Ovary (tissue), 7 donors: ENCODE measurements at regions not wholly inside any gene's neighbourhood (a gene's known extent, or its start where the extent isn't known, plus 50 kb on each side); places are given as distances from the start of the nearest gene placed in this dataset.
A peak's percentile ranks its signal among the peaks of the same experiment; 100 is the strongest.

Experiments used
- DNase-seq, 5 donors: peaks; one replicate each; pipeline ENCODE4 v3.0.0-alpha.2; 2019 to 2020
- H3K27ac ChIP-seq, 2 donors: fragments of 200-600 bp; one replicate each; pipeline versions ENCODE4 v1.5.1 to v1.8.0; 2019 to 2022
- H3K27me3 ChIP-seq: fragments of 200-600 bp; one replicate; pipeline ENCODE4 v1.8.0; 2022
- H3K36me3 ChIP-seq: fragments of 200-600 bp; sonication (generic); one replicate; pipeline ENCODE4 v1.5.1; 2019
- H3K4me1 ChIP-seq: one replicate; pipeline ENCODE4 v1.8.1; 2013; ENCODE audit warnings: mild to moderate bottlenecking, moderate library complexity; ENCODE audit not compliant: insufficient read depth
- H3K4me3 ChIP-seq: fragments of 200-600 bp; sonication (generic); one replicate; pipeline ENCODE4 v1.5.1; 2017
- H3K9me3 ChIP-seq, 2 donors: fragments of 200-600 bp in 1 of 2; sonication (generic) in 1 of 2; one replicate each; pipeline versions ENCODE4 v1.5.1 to v1.8.1; 2013 to 2019; ENCODE audit warnings: mild to moderate bottlenecking in 1 of 2, moderate library complexity in 1 of 2
- EP300 ChIP-seq: sonication (generic); formaldehyde crosslinking; IDR thresholded peaks from one replicate; pipeline ENCODE4 v1.6.1; 2017; ENCODE audit warnings: antibody characterized with exemption
- POLR2A ChIP-seq: fragments of 450-650 bp; IDR thresholded peaks from one replicate; pipeline ENCODE4 v1.6.1; 2017; ENCODE audit warnings: antibody characterized with exemption, mild to moderate bottlenecking, moderate library complexity
- WGBS, 3 donors: extraction: QIAGEN DNeasy Blood & Tissue Kit in 1 of 3; methylation state at CpG; one replicate each; pipeline versions ENCODE4 v1.1.5 to v1.1.7; 2013 to 2017; 5-methylcytosine and 5-hydroxymethylcytosine counted together
- intact Hi-C, 4 donors: fragments of 100-400 bp; cut with DNase I; formaldehyde crosslinking; loops; one replicate each; pipeline versions ENCODE4 v1.11.0 to v1.15.1; 2022 to 2023
- TF ChIP-seq, protein P1 (sequence below), 3 donors: fragments of 450-650 bp in 2 of 3; fragments of 200-600 bp in 1 of 3; IDR thresholded peaks; one replicate each; pipeline versions ENCODE4 v1.5.1 to v1.8.0; 2016 to 2022; ENCODE audit warnings: antibody characterized with exemption in 3 of 3, mild to moderate bottlenecking in 1 of 3
- donor health status: DM: no; HTN: no; CAD: no; lungs with moderate emphysema.
- donor health status: DM: no; HTN: no; CAD: no.
- donor health status: Bipolar disorder and iron deficiency.
- donor health status: DM: no; HTN: no; CAD: no.
- donor health status: DM: yes; HTN: yes; CAD: no.

DNA sequence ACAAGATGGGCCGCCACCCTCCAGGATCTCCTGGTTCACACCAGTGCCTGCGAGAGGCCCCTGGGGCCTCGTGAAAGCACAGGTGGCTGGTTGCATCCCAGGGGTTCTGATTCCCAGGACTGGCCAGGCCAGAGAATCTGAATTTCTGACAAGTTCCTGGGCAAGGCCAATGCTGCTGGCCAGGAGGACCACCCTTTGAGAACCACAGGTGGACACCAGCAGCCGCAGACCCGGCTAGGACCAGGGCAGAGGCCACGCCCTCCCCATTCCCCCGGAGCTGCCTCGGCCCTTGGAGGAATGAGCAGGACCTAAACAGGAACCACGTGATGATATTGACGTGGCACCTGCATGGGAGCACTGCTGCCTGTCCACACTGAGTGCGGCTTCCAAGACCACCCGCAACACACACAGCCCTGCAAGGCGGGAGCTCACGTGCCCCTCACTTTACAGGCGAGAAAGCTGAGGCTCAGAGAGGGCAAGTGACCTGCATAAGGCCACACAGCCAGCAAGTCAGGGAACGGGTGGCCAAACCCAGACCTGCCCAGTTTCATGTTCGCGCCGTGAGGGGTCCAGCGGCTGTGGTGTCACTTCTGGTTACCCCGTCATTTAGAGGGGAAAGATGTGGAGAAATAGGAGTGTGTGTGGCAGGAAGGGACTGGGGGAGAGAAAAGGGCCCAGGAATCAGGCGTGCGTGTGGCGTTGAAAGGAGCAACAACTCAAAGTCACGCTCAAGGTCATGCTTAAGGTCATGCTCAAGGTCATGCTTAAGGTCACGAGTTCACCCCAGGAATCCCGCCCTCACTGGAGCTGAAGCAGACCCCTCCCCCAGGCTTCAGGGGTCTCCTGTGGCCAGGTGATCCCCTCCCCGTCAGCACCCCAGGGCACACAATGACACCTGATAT is 105.9 kb upstream of the IER5L start:
- H3K27me3 ChIP-seq, result no peaks in the 10 kb centered on the region
- no peaks in the 10 kb centered on the region for H3K36me3 ChIP-seq
- H3K9me3 ChIP-seq, result no peaks in the 10 kb centered on the region
- WGBS, 3 donors, result 83 to 91% (median 85%) methylated on average over 25 to 28 of the region's 28 CpGs
- peaks cover 5% of the 10 kb centered on the region for H3K4me1 ChIP-seq
- H3K4me3 ChIP-seq, result no peak overlapping the region
- intact Hi-C loops, result no loop called here
- H3K27ac ChIP-seq, result peak overlapping the region in 1 of 2 donors; percentile 40
- DNase-seq, result peak; percentile 8 to 30 (median 24)
- TF ChIP-seq POLR2A, result no peak
- TF ChIP-seq, protein P1, sequence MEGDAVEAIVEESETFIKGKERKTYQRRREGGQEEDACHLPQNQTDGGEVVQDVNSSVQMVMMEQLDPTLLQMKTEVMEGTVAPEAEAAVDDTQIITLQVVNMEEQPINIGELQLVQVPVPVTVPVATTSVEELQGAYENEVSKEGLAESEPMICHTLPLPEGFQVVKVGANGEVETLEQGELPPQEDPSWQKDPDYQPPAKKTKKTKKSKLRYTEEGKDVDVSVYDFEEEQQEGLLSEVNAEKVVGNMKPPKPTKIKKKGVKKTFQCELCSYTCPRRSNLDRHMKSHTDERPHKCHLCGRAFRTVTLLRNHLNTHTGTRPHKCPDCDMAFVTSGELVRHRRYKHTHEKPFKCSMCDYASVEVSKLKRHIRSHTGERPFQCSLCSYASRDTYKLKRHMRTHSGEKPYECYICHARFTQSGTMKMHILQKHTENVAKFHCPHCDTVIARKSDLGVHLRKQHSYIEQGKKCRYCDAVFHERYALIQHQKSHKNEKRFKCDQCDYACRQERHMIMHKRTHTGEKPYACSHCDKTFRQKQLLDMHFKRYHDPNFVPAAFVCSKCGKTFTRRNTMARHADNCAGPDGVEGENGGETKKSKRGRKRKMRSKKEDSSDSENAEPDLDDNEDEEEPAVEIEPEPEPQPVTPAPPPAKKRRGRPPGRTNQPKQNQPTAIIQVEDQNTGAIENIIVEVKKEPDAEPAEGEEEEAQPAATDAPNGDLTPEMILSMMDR (IDR thresholded peaks at IDR 0.05), result no peak
- no peak for TF ChIP-seq EP300

DNA sequence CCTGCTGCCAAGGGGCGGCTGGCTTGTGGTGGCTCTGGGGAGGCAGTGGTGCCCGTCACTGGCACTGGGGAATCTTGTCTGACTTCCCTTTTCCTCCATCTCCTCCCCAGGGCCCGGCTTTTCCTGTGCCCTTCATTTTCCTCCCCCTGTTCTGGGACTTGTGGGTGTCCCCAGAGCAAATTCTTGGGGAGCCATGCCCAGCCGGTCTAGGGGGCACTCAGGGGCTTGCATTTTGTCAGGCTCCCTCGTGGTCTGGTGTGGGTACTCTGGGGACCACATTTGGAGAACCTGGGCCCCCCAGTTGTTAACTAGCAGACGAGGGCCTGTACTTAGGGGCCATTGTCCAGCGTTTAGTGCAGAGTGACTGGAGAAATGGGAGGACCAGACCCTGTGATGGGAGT is 105.2 kb upstream of the IER5L start:
- H3K4me1 ChIP-seq, result peaks cover 5% of the 10 kb centered on the region
- WGBS, 3 donors, result 69 to 82% (median 79%) methylated on average over 7 of the region's 7 CpGs
- peak overlapping the region in 1 of 2 donors; percentile 40 for H3K27ac ChIP-seq
- peak in 3 of 5 donors; percentile 6 to 19 (median 17) for DNase-seq
- no peaks in the 10 kb centered on the region for H3K36me3 ChIP-seq
- no peaks in the 10 kb centered on the region for H3K9me3 ChIP-seq
- no peak for TF ChIP-seq POLR2A
- no peaks in the 10 kb centered on the region for H3K27me3 ChIP-seq
- intact Hi-C loops, result no loop called here
- H3K4me3 ChIP-seq, result no peak overlapping the region

DNA sequence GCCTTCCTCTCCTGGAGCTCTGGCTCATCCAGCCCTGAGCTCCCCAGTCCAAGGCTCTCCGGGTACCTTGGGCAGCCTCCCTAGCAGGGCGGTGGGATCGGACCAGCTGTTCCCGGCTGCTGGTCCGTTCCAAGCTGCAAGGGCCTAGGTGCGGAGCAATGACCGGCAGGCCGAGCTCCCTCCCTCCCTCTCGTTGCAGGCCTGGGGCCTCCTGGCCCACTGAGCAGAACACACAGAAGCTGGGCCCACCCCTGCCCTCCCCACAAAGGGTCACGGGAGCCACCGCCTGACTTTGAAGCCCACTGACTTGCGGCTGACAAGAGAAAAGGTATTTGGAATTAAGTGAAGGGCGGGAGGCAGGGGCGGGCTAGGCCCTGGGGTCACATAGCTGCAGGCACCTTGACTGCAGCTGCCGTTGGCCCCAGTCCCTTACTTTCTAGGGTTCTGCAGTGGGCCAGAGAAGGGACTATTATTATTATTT is 104.7 kb upstream of the IER5L start:
- TF ChIP-seq EP300, result no peak
- TF ChIP-seq, protein P1 (IDR thresholded peaks at IDR 0.05), result no peak
- TF ChIP-seq POLR2A, result no peak
- intact Hi-C loops, result no loop called here
- Histone ChIP-seq H3K4me1 (peaks cover 5% of the 10 kb centered on the region), H3K4me3 (peak overlapping the region; percentile 19), H3K27me3 (no peaks in the 10 kb centered on the region), H3K9me3 (no peaks in the 10 kb centered on the region), H3K36me3 (no peaks in the 10 kb centered on the region), H3K27ac (peak overlapping the region in 1 of 2 donors; percentile 40)
- peak in 4 of 5 donors; percentile 18 to 54 (median 36) for DNase-seq
- WGBS, 3 donors, result 17 to 49% (median 36%) methylated on average over 10 to 15 of the region's 15 CpGs

DNA sequence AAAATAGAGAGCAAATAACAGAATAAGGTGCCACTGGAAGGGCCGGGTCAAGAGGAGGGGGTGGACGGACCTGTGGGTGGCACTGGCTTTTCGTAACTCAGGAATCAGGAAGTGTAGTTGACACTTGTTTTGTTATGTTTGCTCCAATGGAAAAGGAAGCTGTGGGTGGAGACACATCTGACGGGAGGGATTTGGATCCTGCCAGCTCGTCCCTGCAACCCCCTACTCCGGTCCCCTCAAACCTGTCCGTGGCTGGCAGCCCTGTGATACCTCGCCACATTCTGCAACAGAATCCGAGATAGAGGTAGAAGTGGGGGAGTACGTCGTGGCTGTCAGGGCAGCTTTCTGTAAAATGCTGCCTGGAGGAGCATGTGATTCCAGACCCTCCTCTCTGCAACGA is 104.2 kb upstream of the IER5L start:
- Histone ChIP-seq H3K27me3 (no peaks in the 10 kb centered on the region), H3K9me3 (no peaks in the 10 kb centered on the region), H3K36me3 (no peaks in the 10 kb centered on the region), H3K27ac (peak overlapping the region in 1 of 2 donors; percentile 40), H3K4me3 (peak overlapping the region; percentile 19), H3K4me1 (peaks cover 5% of the 10 kb centered on the region)
- intact Hi-C loops, result no loop called here
- 19 to 54% (median 42%) methylated on average over 12 of the region's 12 CpGs for WGBS, 3 donors
- no peak for TF ChIP-seq POLR2A
- TF ChIP-seq, protein P1 (IDR thresholded peaks at IDR 0.05), result no peak
- TF ChIP-seq EP300, result no peak
- peak in 4 of 5 donors; percentile 13 to 28 (median 23) for DNase-seq
